SU-DHL-6 (cell line): ENCODE measurements at regions not wholly inside any gene's neighbourhood (a gene's known extent, or its start where the extent isn't known, plus 50 kb on each side); places are given as distances from the start of the nearest gene placed in this dataset.

Experiments used
- H2AFZ ChIP-seq: fragments of 200-600 bp; sonication (generic); 2 replicates; pipeline ENCODE4 v1.6.1; 2014; ENCODE audit warnings: low read depth, mild to moderate bottlenecking, moderate library complexity, mixed read lengths, antibody characterized with exemption, low read length; ENCODE audit not compliant: severe bottlenecking
- H3F3A ChIP-seq: fragments of 200-600 bp; shearing (Covaris generic); 2 replicates; pipeline ENCODE4 v1.6.0; 2016; ENCODE audit warnings: antibody characterized with exemption, mild to moderate bottlenecking; ENCODE audit not compliant: insufficient read depth
- H3K27ac ChIP-seq: fragments of 200-600 bp; sonication (generic); 2 replicates; pipeline ENCODE4 v1.5.1; 2016; ENCODE audit warnings: low read depth, mild to moderate bottlenecking, low read length, moderate library complexity, mixed read lengths
- H3K27me3 ChIP-seq: fragments of 200-600 bp; sonication (generic), shearing (Covaris generic); 2 replicates; pipeline ENCODE4 v1.6.0; 2014; ENCODE audit warnings: mild to moderate bottlenecking, low read length
- H3K36me3 ChIP-seq: fragments of 200-600 bp; sonication (generic); 2 replicates; pipeline ENCODE4 v1.6.1; 2014; ENCODE audit warnings: mild to moderate bottlenecking, low read length, mixed read lengths
- H3K4me2 ChIP-seq: fragments of 300-600, 200-600 bp; shearing (Covaris generic), sonication (generic); 2 replicates; pipeline ENCODE4 v1.6.0; 2014; ENCODE audit warnings: low read length, low read depth, mild to moderate bottlenecking; ENCODE audit not compliant: poor library complexity, severe bottlenecking
- H3K4me3 ChIP-seq: fragments of 200-600 bp; sonication (generic); 2 replicates; pipeline ENCODE4 v1.5.1; 2014; ENCODE audit warnings: antibody characterized with exemption, low read length, mild to moderate bottlenecking, mixed read lengths; ENCODE audit not compliant: insufficient read depth, poor library complexity, severe bottlenecking
- H3K79me2 ChIP-seq: fragments of 200-600 bp; sonication (generic); 2 replicates; pipeline ENCODE4 v1.6.1; 2014; ENCODE audit warnings: mild to moderate bottlenecking, low read length, moderate library complexity; ENCODE audit not compliant: insufficient read depth
- H3K9ac ChIP-seq: fragments of 200-600 bp; sonication (generic); 2 replicates; pipeline ENCODE4 v1.7.0; 2014; ENCODE audit warnings: mild to moderate bottlenecking, low read length
- H3K9me2 ChIP-seq: fragments of 200-600 bp; sonication (generic); replicated peaks from 2 replicates; pipeline ENCODE4 v1.6.1; 2014; ENCODE audit warnings: low read length; ENCODE audit not compliant: insufficient read depth
- H3K9me3 ChIP-seq: fragments of 200-600 bp; sonication (generic); 2 replicates; pipeline ENCODE4 v1.6.1; 2014; ENCODE audit warnings: low read length, mixed read lengths; ENCODE audit not compliant: insufficient read depth
- H4K20me1 ChIP-seq: fragments of 200-600 bp; sonication (generic); 2 replicates; pipeline ENCODE4 v1.6.1; 2014; ENCODE audit warnings: low read depth, mild to moderate bottlenecking, antibody characterized with exemption, low read length, moderate library complexity, mixed read lengths
- EZH2phosphoT487 ChIP-seq: fragments of 200-600 bp; sonication (generic), shearing (Covaris generic); conservative IDR thresholded peaks from 2 replicates; pipeline ENCODE4 v1.6.1; 2018; ENCODE audit warnings: mild to moderate bottlenecking, antibody characterized with exemption, low read length, moderate library complexity, mixed read lengths
- TF ChIP-seq, protein P1 (sequence below): fragments of 200-600 bp; sonication (generic); IDR thresholded peaks from one replicate; pipeline ENCODE4 v1.5.1; 2017; ENCODE audit warnings: antibody characterized with exemption, mild to moderate bottlenecking, low read length, moderate library complexity; ENCODE audit not compliant: insufficient read depth, poor library complexity, severe bottlenecking

DNA sequence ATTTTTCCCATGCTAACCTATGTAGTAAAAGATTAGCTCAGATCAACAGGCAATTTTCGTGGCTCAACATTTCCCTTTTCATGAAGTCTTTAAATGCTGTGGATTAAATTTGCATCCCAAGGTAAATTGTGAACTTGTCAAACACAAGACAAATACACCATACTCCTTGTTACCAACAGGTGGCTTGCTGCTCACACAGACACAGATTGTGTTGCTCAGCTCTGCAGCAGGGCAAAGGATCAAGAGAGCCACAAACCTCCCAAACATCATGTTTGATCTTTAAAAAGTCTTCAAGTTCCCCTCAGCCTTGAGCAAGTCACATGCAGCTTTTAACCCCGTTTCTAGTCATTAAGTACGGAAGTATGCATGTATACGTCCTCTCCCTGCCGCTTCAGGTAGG lies 119.6 kb upstream of the CNTNAP4 start:
- TF ChIP-seq EZH2phosphoT487, result no peak
- TF ChIP-seq, protein P1, sequence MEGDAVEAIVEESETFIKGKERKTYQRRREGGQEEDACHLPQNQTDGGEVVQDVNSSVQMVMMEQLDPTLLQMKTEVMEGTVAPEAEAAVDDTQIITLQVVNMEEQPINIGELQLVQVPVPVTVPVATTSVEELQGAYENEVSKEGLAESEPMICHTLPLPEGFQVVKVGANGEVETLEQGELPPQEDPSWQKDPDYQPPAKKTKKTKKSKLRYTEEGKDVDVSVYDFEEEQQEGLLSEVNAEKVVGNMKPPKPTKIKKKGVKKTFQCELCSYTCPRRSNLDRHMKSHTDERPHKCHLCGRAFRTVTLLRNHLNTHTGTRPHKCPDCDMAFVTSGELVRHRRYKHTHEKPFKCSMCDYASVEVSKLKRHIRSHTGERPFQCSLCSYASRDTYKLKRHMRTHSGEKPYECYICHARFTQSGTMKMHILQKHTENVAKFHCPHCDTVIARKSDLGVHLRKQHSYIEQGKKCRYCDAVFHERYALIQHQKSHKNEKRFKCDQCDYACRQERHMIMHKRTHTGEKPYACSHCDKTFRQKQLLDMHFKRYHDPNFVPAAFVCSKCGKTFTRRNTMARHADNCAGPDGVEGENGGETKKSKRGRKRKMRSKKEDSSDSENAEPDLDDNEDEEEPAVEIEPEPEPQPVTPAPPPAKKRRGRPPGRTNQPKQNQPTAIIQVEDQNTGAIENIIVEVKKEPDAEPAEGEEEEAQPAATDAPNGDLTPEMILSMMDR, result no peak
- Histone ChIP-seq H3K79me2 (no peaks in the 10 kb centered on the region), H3K9me3 (no peaks in the 10 kb centered on the region), H2AFZ (no peak overlapping the region), H3F3A (no peaks in the 10 kb centered on the region), H3K9me2 (no peaks in the 10 kb centered on the region), H3K36me3 (no peaks in the 10 kb centered on the region), H3K27ac (no peak overlapping the region), H3K4me2 (no peak overlapping the region), H3K9ac (no peak overlapping the region), H3K27me3 (no peaks in the 10 kb centered on the region), H4K20me1 (no peaks in the 10 kb centered on the region), H3K4me3 (no peak overlapping the region)

DNA sequence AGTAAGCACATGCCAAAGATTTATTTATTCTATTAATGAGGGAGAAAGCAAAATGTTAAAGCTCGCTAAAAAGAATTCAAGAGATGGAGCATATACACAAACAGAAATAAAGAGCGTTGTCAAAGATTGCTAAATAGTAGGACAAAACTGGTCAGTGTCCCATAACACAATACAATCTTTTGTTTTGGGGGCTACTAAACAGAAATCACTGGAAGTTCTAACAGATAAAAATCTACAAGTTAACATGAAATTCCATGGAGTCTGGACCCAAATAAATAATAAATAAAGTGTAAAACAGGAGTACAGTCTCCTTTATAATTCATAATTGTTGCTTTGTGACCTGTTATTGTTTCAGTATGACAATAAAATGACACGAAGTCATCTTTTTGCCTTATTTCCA lies 115.2 kb upstream of the CNTNAP4 start:
- Histone ChIP-seq H3K9me3 (no peaks in the 10 kb centered on the region), H4K20me1 (no peaks in the 10 kb centered on the region), H3F3A (no peaks in the 10 kb centered on the region), H3K27ac (no peak overlapping the region), H3K36me3 (no peaks in the 10 kb centered on the region), H2AFZ (no peak overlapping the region), H3K27me3 (no peaks in the 10 kb centered on the region), H3K9ac (no peak overlapping the region), H3K4me3 (no peak overlapping the region), H3K4me2 (no peak overlapping the region), H3K79me2 (no peaks in the 10 kb centered on the region), H3K9me2 (no peaks in the 10 kb centered on the region)
- TF ChIP-seq, protein P1, result no peak
- TF ChIP-seq EZH2phosphoT487, result no peak

DNA sequence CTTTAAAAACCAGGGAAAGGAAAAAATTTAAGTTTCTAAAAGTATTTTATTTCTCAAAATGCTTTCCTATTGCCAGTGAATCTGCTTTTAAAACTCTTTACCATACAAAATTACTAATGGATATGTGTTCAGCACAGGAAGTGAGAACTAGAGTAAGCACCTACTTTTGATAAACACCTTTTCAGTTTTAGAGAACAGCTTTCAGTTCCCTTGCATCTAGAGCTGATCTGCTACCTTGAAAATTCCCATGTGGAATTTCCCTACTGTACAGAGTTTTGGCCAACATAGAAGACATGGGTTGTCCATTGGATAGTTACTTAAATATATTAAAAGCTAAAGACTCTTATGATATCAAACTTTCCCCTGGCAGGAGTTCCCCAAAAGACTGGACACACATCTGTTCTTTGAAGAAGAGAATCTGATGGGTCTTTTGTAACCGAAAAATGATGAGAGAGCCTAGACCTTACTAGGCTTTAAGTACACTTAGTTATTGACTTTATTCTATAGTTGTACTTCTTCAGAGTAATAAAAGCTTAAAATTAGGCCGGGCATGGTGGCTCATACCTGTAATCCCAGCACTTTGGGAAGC lies 112.1 kb upstream of the CNTNAP4 start:
- Histone ChIP-seq H3K27me3 (no peaks in the 10 kb centered on the region), H3K4me2 (no peak overlapping the region), H3K36me3 (no peaks in the 10 kb centered on the region), H3K9ac (no peak overlapping the region), H3K9me3 (no peaks in the 10 kb centered on the region), H4K20me1 (no peaks in the 10 kb centered on the region), H2AFZ (no peak overlapping the region), H3K9me2 (no peaks in the 10 kb centered on the region), H3K79me2 (no peaks in the 10 kb centered on the region), H3F3A (no peaks in the 10 kb centered on the region), H3K27ac (no peak overlapping the region), H3K4me3 (no peak overlapping the region)
- no peak for TF ChIP-seq EZH2phosphoT487
- TF ChIP-seq, protein P1, result no peak
